HepG2 (cell line): ENCODE measurements at regions not wholly inside any gene's neighbourhood (a gene's known extent, or its start where the extent isn't known, plus 50 kb on each side); places are given as distances from the start of the nearest gene placed in this dataset.

Source experiments
- ATAC-seq: fragments of 200-7000 bp; cut with Tn5 transposase; 3 replicates; pipeline ENCODE4 v1.9.1; 2020; ENCODE audit warnings: mild to moderate bottlenecking, moderate library complexity
- BruUV-seq: library from RNA; stranded (reverse); fragments of 400-500 nt; replicated peaks from 2 replicates; lab custom pipeline; 2021; lab: Mats Ljungman, UMichigan
- CTCF ChIA-PET: fragments of 300-600 bp; formaldehyde crosslinking; extraction: SDS; loops from one replicate; lab custom pipeline; 2021; ENCODE audit warnings: low total read pairs, inconsistent platforms, low intra/inter-chr PET ratio; lab: Yijun Ruan, JAX
- POLR2A ChIA-PET: fragments of 350-600 bp; sonication (Branson Sonifier 250); formaldehyde crosslinking; loops from one replicate; lab custom pipeline; 2020; ENCODE audit warnings: antibody characterized with exemption, inconsistent platforms; lab: Yijun Ruan, JAX
- DNase-seq: peaks from one replicate; pipeline ENCODE4 v3.0.0-alpha.2; 2015; ENCODE audit warnings: low spot score
- FAIRE-seq: peaks from 3 replicates; lab custom pipeline; 2011; peaks lifted over from hg19 to GRCh38; lab: Jason Lieb, UNC
- H2AFZ ChIP-seq: one replicate; pipeline ENCODE4 v1.6.1; 2011; ENCODE audit warnings: low read length, inconsistent platforms
- H3K27ac ChIP-seq: fragments of 300-600 bp; 3 replicates; pipeline ENCODE4 v1.8.0; 2011; ENCODE audit warnings: mixed run types, mild to moderate bottlenecking, mixed read lengths, low read length, inconsistent platforms; ENCODE audit not compliant: insufficient read depth; ENCODE audit errors: extremely low read length
- H3K27me3 ChIP-seq, 2 experiments: fragments of 200-600 bp in 1 of 2; 2 replicates in 1 of 2; 3 replicates in 1 of 2; pipeline versions ENCODE4 v1.6.0 to v1.8.0; 2011; ENCODE audit warnings: low read length in 2 of 2, mild to moderate bottlenecking in 2 of 2, moderate library complexity in 2 of 2, inconsistent platforms in 1 of 2; ENCODE audit not compliant: insufficient read depth in 2 of 2, control insufficient read depth in 1 of 2
- H3K36me3 ChIP-seq, 2 experiments: fragments of 200-600 bp in 1 of 2; replicated peaks in 1 of 2; 2 replicates in 1 of 2; 3 replicates in 1 of 2; pipeline versions ENCODE4 v1.5.1 to v1.8.0; 2011; ENCODE audit warnings: low read length in 2 of 2, inconsistent platforms in 1 of 2; ENCODE audit not compliant: insufficient read depth in 2 of 2, control insufficient read depth in 1 of 2
- H3K4me1 ChIP-seq: 2 replicates; pipeline ENCODE4 v1.5.1; 2012; ENCODE audit warnings: low read length, inconsistent platforms; ENCODE audit not compliant: insufficient read depth
- H3K4me2 ChIP-seq: 2 replicates; pipeline ENCODE4 v1.6.0; 2011; ENCODE audit warnings: low read depth, low read length, inconsistent platforms
- H3K4me3 ChIP-seq, 3 experiments: fragments of 200-600 bp in 1 of 3; sonication (generic), shearing (Covaris generic) in 1 of 3; replicated peaks in 1 of 3; 2 replicates each; pipeline ENCODE4 v1.5.1; 2011 to 2016; ENCODE audit warnings: low read length in 3 of 3, inconsistent platforms in 2 of 3, low read depth in 2 of 3, mild to moderate bottlenecking in 2 of 3, control low read depth in 1 of 3, mixed read lengths in 1 of 3; ENCODE audit not compliant: insufficient read depth in 1 of 3
- H3K79me2 ChIP-seq: one replicate; pipeline ENCODE4 v1.6.1; 2011; ENCODE audit warnings: low read length, inconsistent platforms; ENCODE audit not compliant: insufficient read depth
- H3K9ac ChIP-seq: 2 replicates; pipeline ENCODE4 v1.6.0; 2011; ENCODE audit warnings: mild to moderate bottlenecking, low read depth, low read length, inconsistent platforms; ENCODE audit not compliant: insufficient read depth
- H3K9me3 ChIP-seq: 2 replicates; pipeline ENCODE4 v1.5.1; 2012; ENCODE audit warnings: mild to moderate bottlenecking, low read length
- H4K20me1 ChIP-seq: 2 replicates; pipeline ENCODE4 v1.6.0; 2011; ENCODE audit warnings: inconsistent platforms, mild to moderate bottlenecking, low read length, moderate library complexity; ENCODE audit not compliant: insufficient read depth
- BHLHE40 ChIP-seq: IDR thresholded peaks from 2 replicates; pipeline ENCODE4 v1.6.1; 2011; ENCODE audit warnings: low read length, improper control_type of control experiment
- FOXJ3 ChIP-seq: sonication (generic); formaldehyde crosslinking; IDR thresholded peaks from 2 replicates; pipeline ENCODE4 v1.4.0; 2020; ENCODE audit warnings: missing genetic modification reagents, mild to moderate bottlenecking, borderline replicate concordance
- GMEB2 ChIP-seq: IDR thresholded peaks from 2 replicates; pipeline ENCODE4 v1.6.1; 2016; ENCODE audit warnings: missing biosample characterization, missing genetic modification reagents, low read depth
- KDM1A ChIP-seq: IDR thresholded peaks from 2 replicates; pipeline ENCODE4 v1.6.1; 2016; ENCODE audit warnings: missing compliant biosample characterization
- NFAT5 ChIP-seq: sonication (generic); formaldehyde crosslinking; IDR thresholded peaks from 2 replicates; pipeline ENCODE4 v1.4.0; 2020; ENCODE audit warnings: missing genetic modification reagents
- SNRNP70 ChIP-seq: fragments of 200-400 bp; formaldehyde crosslinking; IDR thresholded peaks from 2 replicates; pipeline ENCODE4 v1.6.1; 2017; ENCODE audit warnings: mild to moderate bottlenecking, low read depth, low read length, moderate library complexity
- SOX6 ChIP-seq, 2 experiments: fragments of 450-650 bp in 1 of 2; sonication (generic) in 1 of 2; formaldehyde crosslinking in 1 of 2; IDR thresholded peaks; 2 replicates each; pipeline versions ENCODE4 v1.4.0 to v1.6.1; 2017 to 2020; ENCODE audit warnings: antibody characterized with exemption in 1 of 2, mild to moderate bottlenecking in 1 of 2, missing genetic modification reagents in 1 of 2
- ZNF280B ChIP-seq: sonication (generic); formaldehyde crosslinking; IDR thresholded peaks from 2 replicates; pipeline ENCODE4 v1.5.0; 2020; ENCODE audit warnings: missing genetic modification reagents, mild to moderate bottlenecking, borderline replicate concordance
- ZNF512 ChIP-seq: sonication (generic); formaldehyde crosslinking; IDR thresholded peaks from 2 replicates; pipeline ENCODE4 v1.4.0; 2020; ENCODE audit warnings: mild to moderate bottlenecking, missing genetic modification reagents
- ZNF740 ChIP-seq: sonication (generic); formaldehyde crosslinking; IDR thresholded peaks from 2 replicates; pipeline ENCODE4 v1.4.0; 2020; ENCODE audit warnings: missing genetic modification reagents
- ZNF766 ChIP-seq: sonication (generic); formaldehyde crosslinking; IDR thresholded peaks from 2 replicates; pipeline ENCODE4 v1.5.0; 2020; ENCODE audit warnings: missing genetic modification reagents, borderline replicate concordance
- WGBS: methylation state at CpG from one replicate; pipeline ENCODE4 v1.1.6; 2017; ENCODE audit warnings: low lambda C conversion rate; 5-methylcytosine and 5-hydroxymethylcytosine counted together
- in situ Hi-C: cut with HindIII; loops from 2 replicates; pipeline ENCODE4 v1.10.0; 2017; ENCODE audit warnings: low pct_unique_long_range_greater_than_20kb; ENCODE audit not compliant: extremely low pct_ligation_motif_present
- intact Hi-C: fragments of 100-400 bp; cut with micrococcal nuclease; formaldehyde crosslinking; loops from one replicate; pipeline ENCODE4 v1.10.0; 2022; ENCODE audit not compliant: unreplicated experiment

- no peak for TF ChIP-seq NFAT5 (CRISPR knock-in tag)
Measured at GRCh38 chr9:82147798-82148425, 159.3 kb downstream of the SPATA31D1 start (continued).

GRCh38 chr9:82148426-82148810, 159.8 kb downstream of the SPATA31D1 start:
- intact Hi-C loops = no loop called here
- in situ Hi-C loops = no loop called here
- Histone ChIP-seq H3K36me3 (no peaks in the 10 kb centered on the region), H4K20me1 (no peaks in the 10 kb centered on the region), H3K9me3 (no peaks in the 10 kb centered on the region), H3K27ac (no peak overlapping the region), H3K79me2 (no peaks in the 10 kb centered on the region), H3K9ac (no peak overlapping the region), H3K4me2 (no peak overlapping the region), H2AFZ (no peak overlapping the region), H3K4me1 (no peaks in the 10 kb centered on the region), H3K27me3 (no peaks in the 10 kb centered on the region), H3K4me3 (no peak overlapping the region)
- 0% methylated on average over 1 of the region's 1 CpG for WGBS
- DNase-seq (no peak), ATAC-seq (no peak), FAIRE-seq (no peak)
- ChIA-PET POLR2A (no interaction called here), CTCF (no interaction called here)
- no TSS peak for BruUV-seq
- no peak for TF ChIP-seq ZNF766 (CRISPR knock-in tag)
- TF ChIP-seq ZNF280B (CRISPR knock-in tag) = no peak
- no peak for TF ChIP-seq KDM1A (CRISPR knock-in tag)
- no peak for TF ChIP-seq FOXJ3
- TF ChIP-seq SOX6 (IDR thresholded peaks at IDR 0.05) = no peak
- TF ChIP-seq SOX6 (CRISPR knock-in tag; IDR thresholded peaks at IDR 0.05) = no peak
- no peak for TF ChIP-seq ZNF740 (CRISPR knock-in tag)
- no peak for TF ChIP-seq GMEB2 (CRISPR knock-in tag)
- TF ChIP-seq SNRNP70 = no peak
- no peak for TF ChIP-seq ZNF512 (CRISPR knock-in tag)
- no peak for TF ChIP-seq BHLHE40
